ENCODE measurements at regions not wholly inside any gene's neighbourhood (a gene's known extent, or its start where the extent isn't known, plus 50 kb on each side); places are given as distances from the start of the nearest gene placed in this dataset.

DNA sequence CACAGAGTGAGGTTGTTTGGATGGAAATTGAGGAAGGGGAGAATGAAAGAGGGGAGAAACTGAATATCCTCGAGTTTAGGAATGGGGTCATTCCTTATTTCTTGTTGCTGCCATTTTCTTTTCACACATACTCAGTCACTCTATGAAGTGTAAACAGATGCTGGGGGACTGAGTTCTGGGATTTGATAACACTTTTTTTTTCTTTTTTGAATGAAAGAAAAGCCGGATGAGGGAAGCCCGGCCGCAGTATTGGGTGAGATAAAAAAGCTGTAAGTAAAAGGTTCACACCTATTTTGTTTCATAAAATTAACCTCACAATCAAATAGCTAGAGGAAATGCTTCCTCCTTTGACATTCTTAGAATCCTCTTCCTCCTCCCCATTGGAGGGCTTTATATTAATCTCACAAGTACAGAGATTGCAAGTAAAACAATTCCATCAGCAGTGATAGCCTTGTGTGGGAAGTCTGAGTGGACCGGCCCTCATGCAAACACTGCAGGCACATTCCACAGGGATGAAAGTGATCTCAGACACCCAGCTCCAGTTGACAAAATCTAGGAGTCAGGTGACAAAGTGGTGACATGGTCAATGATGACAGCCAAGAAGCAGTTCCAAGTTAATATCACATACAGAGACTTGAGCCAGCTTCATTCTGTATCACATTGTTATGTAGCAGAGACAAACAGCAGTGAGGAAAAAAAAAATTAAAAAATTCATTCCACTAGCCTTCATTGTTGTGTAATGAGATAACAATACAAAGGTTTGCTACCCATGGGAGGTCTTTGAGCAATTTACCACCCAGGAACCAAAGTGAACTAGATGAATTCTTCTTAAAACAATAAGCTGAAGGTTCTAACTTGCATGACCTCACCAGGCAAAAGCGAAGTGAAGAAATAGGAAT is 391.1 kb upstream of the HSF2 start:
- no peak for DNase-seq (ENCODE audit: low spot score)

DNA sequence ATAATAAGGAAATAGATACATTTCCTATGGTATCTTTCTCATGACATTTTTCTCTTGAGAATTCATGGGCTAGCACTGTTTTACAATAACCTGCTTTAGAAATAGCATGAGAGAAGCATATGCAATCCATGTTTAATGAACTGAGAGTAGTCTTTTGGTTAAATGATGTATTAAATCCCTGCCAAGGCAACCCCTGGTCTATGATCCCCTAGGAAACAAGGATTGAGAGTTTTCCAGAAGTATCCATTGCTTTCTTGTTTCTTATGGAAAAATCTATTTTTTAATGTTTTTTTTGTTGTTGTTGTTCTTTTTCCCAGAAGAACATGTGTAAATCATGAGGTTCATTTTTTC is 390.5 kb upstream of the HSF2 start:
- no peak for DNase-seq (ENCODE audit: low spot score)

DNA sequence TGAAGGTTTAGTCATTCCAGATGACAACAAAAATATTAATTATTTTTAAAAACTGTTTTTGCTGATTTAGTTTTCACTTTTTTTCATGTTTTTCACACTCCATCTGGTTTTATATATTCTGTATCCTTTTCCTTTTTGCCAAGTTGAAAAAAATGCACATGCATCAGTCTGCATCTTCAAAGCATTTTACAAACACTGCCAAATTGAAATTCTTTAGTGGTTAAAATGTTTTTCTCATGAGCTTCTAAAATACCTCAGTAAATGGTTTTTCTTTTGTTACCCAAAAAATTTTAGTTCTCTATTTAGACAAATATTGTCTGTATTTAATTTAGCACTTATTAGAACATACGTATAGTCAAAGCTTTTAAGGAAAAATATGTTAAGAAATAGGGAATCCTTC is 386.9 kb upstream of the HSF2 start:
- no peak for DNase-seq (ENCODE audit: low spot score)

DNA sequence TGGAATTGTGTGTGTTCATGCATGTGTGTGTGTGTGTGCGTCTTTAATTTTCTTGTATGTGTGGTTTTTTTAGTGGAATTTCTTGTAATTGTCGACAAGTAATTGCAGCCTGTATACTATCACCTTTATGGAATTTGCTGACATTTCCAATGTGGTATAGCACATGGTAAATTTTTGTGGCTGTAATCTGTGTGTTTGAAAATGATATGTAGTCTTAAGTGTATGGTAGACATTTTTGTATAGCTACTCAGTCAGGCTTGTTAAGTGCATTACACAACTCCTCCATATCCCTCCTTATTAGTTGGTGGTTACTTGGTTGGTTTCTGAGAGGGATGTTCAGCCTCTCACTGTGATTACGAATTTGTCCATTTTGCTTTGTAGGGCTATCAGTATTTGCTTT is 384.5 kb upstream of the HSF2 start:
- no peak for DNase-seq (ENCODE audit: low spot score)

DNA sequence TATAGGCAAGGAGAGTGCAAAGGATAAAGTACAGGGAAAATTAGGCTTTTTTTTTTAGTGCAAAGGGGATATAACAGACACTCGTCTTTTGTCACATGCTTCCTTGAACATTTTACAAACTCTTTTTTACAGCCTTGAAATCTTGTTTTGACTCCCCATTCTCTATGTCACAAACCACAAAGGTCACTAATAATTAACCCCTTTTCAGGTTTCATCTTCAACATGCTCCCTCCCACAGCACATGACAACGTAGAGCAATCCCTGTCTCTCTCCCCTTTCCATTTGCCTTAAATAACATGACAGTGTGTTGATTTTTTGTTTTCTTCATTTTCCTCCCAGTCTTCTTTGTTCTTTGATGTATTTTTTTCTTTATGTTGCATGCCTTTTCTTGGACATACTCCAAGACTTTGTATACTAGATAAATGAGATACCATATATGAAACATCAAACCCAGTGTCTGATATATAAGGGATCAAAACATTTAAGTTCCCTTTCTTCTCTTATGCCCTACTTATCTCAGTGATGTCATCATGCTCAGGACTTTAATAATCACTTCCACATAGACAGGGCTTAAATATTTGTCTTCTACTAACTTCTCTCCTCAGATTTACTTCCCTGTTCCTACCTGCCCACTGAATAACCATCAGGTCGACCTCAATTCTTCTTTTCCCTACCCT is 378.7 kb upstream of the HSF2 start:
- DNase-seq (ENCODE audit: low spot score), result no peak

DNA sequence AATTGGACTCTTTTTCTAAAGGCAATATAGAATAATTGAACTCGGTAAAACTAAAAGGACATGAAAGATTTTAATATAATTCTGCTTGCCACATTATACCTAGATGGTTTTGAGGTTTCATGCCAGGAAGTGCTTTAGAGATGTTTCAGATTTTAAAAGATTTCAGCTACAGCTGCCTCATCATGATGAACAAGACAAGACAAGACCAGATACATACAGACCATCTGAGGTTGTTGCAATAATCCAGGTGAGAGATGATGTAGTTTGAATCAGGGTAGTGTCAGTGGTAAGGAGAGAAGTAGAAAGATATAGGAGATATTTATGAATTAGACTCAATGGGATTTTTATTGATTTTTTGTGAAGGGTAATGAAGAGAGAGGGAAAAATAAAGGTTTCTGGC is 374.3 kb upstream of the HSF2 start:
- no peak for DNase-seq (ENCODE audit: low spot score)

DNA sequence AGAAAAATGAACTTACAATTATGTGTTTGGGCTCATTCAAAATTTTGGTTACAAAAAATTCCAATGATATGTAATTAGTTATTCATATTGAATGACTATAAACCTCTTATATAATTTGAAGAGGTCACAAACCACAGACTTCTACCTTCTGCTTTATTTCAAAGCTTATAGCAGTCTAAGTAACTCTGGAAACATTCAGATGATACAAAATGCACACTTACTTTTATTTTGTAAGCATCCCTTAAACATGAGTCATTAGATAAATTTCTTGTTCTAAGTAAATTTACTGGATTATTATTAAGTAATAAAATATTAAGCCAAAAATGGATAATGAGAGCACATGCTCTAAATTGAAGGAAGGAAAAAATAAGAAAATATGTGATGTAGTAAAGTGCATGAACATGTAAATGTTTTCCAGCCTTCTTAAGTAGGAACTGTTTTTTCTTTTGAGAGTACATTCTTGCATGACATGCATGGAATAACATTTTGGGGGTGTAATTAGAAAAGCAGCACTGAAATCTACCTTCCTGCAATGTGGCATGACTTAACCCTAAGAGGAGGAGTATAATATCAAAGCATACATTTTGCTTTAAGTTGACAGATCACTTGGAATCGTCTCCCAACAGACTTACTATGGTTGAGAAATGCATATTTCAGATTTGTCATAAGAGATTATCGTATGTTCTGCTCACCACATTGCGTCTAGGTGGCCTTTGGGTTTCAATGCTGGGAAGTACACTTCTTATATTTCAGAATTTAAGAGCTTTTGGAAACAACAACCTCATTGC is 372.7 kb upstream of the HSF2 start:
- no peak for DNase-seq (ENCODE audit: low spot score)

DNA sequence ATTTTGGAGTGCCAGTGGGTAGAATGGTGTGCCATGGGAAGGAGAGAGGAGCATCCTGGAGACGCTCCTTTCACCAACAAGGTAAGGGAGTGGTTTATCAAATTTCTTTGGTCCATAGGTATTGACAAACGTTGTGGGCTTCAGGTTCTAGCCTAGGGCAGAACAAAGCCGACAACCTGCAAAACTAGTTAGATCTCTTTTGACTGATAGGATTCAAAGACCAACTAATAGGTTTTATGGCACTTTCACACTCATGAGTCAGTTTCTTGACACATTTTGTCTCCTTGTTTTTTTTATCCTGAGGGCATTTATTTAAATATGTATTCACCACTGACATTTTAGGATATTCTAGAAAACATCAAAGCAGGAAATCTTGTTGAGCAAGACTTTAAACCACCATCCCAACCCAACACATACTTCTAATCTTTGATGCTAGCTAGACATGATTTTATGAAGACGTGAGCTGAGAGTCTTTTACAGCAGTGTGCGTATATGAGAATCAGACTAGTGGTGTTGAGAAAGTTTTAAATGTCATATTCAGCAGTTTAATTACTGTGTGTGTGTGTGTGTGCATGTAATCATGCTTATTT is 370.4 kb upstream of the HSF2 start:
- DNase-seq (ENCODE audit: low spot score), result no peak

DNA sequence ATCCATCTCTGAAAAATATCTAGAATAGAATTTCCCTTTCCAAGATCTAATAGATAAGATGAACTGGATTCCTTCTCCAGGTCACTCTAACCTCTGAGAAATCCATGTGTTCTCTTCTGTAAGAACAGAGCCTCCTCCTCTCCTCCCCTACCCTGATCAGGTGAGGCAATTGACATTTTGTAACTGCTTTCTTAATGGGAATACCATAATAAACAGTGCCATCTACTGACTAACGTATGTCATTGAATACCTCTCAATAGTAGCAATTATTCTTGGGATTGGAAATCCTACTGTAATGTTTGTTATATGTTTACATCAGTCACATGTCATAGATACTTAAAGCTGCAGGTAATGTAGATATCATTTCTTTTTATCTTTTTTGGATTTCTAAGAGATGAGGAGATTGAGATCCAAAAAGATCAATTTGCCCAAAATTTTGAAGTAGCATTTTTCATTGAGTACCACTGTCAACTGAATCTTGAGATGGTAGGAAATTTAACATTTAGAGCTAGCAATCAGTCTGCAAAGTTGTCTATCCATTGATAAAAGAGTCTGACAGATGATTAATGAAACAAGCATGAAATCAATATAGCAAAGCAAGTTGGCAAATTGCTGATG is 365.8 kb upstream of the HSF2 start:
- peak; percentile 69 for DNase-seq (ENCODE audit: low spot score)

DNA sequence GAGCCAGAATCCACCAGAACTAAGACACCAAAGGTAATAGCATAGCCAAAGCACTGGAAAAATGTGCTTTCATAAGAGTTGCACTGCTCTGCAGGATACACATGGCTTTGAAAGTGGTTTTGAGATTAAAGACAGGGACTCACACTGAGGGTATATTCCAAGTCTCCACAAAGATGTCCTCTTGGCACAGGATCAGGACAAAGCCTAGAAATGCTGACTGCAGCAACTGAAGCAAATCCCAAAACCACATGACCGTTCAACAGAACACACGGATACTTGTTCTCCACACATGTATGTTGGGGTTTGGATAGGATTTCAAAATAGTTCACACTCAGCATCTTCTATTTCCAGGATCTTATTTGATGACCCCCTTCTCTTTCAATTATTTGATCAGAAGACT is 364.3 kb upstream of the HSF2 start:
- DNase-seq (ENCODE audit: low spot score), result no peak

DNA sequence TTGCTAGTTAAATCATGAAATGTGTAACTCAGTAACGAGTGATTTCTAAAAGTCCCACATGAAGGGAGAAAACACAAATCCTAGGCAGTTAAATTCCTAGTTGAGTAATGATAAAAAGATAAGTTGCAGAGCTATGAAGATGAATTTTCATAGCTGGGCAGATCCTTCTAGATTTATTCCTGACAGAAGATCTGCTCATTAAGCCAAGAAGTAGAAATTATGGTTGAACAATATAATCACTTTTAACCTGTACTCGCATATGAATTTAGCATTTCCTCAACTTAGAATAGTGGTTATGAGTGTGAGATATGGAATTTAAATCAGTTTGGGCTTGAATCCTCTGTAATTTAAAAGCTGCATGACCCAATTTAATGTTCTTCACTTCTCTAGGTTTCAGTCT is 359.2 kb upstream of the HSF2 start:
- DNase-seq (ENCODE audit: low spot score), result no peak

DNA sequence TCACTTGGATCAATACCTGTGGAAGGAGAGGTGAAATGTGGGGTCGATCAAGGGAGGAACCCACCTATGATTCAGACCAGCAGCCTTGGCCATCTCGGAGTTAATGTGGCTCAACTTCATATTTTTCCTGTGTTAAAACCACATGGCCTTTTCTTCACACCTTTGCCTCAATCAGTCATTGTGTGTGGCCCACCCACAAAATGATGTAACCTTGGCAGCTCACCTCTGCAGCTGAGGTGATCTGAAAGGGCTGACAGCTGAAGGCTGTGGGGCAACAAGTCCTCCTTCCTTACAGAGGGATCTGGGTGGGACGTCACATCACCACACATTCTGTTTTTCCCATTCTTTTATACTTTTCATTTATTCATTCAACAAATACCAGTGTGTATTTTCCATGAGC is 357.1 kb upstream of the HSF2 start:
- no peak for DNase-seq (ENCODE audit: low spot score)

DNA sequence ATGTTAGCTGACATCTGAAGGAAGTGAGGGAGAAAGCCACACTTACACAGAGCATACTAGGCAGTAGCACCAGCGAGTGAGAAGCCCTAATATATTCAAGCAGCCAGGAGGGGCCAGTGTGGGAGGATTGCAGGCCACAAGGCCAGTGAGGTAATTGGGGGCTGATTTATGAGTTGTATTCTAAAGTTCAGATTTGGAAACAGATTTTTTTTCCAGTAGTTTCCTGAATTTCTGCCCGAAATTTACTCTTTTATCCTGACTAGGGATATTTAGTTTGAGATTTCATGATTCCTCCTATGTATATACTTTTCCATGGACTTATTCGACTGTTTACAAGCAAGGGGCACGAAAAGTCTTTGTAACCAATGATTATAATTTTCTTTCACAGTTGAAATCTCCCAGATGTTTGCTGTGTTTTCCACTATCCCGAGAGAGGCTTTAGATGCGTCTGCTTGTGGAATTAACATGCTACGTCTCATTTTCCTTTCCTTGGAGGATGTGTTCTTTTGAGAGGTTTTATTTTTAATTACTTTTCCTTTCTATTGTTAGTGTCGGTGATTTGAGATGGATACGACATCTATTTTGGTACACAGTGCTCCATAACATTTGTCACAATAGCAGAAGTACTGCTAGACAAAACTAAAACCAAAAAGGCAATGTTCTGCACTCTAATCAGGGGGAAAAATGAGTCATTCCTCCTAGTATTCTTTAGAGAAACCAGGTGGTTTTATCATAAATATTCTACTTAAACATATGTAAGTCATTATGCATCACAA is 356.3 kb upstream of the HSF2 start:
- DNase-seq (ENCODE audit: low spot score), result no peak

DNA sequence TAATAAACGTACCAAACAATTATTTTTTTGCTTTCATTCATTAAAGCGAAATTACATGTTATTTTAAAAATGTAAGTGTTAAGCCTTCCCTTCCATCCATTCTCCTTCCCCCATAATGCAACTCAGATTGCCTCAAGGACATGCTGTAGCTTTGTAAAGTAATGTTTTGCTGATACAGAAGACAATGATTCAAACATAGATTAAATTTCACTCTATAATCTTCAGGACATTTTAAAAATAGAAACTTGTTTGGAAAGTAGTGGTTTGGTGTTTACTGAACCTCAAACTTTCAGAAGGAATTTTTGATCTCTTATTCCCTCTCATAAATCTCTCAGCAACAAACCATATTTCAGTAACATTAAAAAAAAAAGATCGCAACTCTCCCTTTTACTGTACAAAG is 350.9 kb upstream of the HSF2 start:
- no peak for DNase-seq (ENCODE audit: low spot score)

DNA sequence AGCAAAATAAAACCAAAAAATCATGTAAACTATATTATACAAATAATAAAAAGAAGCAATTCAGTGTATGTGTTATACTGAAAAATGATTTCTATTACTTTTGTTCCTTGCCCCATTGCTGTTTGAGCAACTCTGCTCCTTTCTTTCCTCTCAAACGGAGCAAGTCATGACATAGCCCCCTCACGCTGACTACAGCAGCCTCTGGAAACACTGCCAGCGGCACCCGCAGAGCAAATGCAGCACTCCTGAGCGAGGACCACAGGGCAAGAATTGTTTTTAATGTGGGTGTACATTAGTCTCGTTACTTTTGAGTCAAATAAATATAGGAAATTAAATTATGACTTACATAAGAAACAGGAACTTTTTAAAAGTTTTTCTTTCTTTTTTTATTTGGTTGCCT is 350.1 kb upstream of the HSF2 start:
- no peak for DNase-seq (ENCODE audit: low spot score)

DNA sequence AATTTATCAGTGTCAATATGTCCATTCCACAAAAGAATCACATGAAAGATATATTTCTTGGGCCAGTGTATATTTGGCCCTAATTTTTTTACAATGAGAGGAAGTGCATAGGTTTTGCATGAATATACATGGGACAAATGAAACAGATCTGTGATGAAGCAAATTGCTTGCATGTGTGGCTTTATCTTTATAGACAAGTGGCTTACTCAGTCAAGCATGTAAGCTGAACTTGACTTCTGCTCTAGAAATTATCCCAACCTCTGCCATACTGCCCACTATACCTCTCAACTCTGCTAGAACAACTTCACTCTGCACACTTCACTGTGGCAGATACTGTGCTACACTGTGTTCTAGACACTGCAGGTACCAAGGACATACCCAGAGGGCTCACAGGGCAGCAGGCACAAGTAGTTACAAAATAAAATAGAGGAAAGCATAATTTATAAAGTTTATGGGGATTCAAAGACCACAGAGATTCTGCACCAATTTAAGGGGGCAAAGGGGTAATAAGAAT is 349.2 kb upstream of the HSF2 start:
- DNase-seq (ENCODE audit: low spot score), result no peak

DNA sequence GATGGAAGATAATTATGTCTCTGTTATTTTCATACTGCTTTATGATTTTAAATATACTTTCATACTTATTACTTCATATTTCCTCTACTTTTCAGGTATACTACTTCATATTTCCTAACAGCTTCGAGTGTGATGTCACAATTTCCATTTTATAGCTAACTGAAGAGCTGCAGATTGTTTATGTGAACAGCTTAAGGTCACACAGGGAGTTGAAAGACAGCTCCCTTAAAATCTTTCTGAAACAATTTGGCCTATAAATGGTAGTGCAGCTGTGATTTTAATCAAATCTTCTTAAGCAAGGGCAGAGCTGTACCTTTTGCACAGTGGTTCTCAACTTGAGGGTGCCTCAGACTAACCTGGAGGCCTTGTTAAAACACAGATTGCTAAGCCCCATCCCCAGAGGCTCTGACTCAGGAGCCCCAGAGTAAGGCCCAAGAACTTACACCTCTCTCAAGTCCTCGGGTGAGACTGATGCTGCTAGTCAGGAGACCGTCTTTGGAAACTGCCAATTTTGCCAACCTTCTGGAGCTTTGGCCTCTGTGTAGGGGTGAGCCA is 347.0 kb upstream of the HSF2 start:
- no peak for DNase-seq (ENCODE audit: low spot score)

DNA sequence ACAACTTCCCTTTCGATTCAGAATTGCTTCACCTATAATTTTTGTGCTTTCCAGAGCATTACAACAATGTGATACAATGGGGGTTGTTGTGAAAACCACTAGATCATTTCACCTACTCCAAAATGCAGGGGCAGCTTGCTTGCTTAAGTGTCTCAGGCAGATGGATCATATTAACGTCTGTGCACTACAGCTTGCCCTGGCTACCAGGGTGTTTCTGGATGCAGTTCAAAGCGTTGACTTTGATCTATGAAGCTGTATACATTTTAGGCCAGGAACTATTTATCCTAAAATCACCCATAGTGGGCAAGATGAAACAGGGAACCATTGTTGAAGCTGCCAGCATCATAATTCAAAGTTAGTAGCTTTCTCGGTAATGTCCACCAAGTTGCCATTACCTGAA is 339.5 kb upstream of the HSF2 start:
- no peak for DNase-seq (ENCODE audit: low spot score)

DNA sequence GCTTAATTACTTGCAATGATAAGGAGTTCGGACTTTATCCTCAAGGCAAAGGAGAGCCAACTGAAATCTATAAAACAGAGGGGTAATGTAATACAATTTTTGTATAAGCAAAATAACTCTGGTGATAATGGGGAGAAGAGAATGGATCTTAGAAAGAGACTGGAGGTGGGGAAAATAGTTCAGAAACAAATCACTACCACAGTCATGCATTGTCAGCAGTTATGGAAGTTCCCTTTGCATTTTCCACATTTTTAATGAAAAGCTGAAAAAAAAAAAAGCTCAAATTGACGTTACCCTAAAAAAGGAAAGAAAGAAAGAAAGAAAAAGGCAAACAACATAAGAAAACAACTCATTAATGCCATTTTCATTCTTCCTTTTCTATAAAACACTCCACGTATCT is 337.6 kb upstream of the HSF2 start:
- no peak for DNase-seq (ENCODE audit: low spot score)

DNA sequence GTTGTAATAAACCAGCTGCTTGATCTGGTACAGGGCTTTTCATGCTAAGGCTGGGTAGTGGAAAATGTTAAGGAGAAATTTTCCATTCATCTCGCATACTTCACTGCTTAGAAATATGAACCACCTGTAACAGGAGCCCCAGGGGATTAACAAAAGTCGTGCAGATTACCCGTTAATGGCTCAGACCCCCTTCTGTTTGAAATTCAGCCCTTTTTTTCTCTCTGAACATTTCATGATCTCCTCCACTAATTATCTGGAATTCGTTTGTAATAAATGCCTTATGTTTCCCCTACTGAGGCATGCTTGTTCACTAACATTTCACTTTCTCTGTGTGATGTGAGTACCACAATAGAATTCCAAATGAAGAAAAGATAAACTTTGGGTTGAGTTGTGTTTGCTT is 336.4 kb upstream of the HSF2 start:
- no peak for DNase-seq (ENCODE audit: low spot score)

DNA sequence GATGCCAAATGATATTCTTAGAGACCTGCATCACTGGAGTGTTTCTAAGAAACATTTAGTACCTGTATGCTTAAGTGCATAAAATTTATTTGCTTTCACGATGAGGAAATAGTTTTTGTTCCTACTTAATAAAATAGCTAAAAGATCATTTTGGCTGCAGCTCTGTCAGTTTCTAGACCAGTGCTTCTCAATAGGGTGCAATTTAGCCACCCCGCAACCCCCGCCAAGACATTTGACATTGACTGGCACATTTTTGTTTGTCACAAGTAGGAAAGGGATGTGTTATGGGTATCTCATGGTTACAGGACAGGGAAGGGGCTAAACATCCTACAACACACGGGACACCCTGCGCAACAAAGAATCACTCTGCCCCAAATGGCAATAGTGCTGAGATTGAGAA is 335.7 kb upstream of the HSF2 start:
- DNase-seq (ENCODE audit: low spot score), result no peak

Measured in RKO (cell line).